Dermis blood vessel endothelial cell (primary cell): ENCODE measurements at regions not wholly inside any gene's neighbourhood (a gene's known extent, or its start where the extent isn't known, plus 50 kb on each side); places are given as distances from the start of the nearest gene placed in this dataset.

Experiments used
- DNase-seq: peaks from one replicate; pipeline ENCODE4 v3.0.0; 2010

DNA sequence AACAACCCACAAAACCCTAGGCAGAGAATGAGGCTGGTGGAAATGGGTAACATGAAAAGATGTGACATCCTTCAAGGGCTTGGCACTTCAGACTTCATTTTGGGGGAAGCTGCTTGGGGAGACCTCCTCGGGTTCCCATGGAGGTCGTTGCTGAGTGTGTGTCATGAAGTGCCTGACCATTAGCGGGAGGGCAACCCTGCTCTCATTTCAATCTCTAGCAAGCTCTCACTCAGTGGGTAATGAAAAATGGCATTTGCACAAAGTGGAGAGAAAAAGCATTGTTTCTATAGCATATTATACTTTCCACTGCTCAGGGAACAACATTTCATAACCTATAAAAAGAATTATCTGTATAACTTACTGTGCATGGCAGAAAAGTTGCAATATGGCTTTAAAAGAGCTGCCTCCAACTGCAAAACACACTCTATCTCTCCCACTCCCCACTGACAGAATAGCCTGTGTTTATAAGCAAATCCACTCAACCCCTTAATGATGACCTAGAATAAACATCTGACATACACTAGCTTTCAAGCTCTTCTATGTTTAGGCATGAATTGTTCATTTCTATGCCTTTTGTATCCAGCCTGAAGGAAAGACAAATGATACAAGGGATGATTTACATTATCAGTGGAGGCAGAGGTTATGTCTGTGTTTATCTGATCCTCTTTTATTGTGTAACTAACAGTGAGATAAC lies 357.2 kb downstream of the ZSWIM6 start:
- DNase-seq = no peak

DNA sequence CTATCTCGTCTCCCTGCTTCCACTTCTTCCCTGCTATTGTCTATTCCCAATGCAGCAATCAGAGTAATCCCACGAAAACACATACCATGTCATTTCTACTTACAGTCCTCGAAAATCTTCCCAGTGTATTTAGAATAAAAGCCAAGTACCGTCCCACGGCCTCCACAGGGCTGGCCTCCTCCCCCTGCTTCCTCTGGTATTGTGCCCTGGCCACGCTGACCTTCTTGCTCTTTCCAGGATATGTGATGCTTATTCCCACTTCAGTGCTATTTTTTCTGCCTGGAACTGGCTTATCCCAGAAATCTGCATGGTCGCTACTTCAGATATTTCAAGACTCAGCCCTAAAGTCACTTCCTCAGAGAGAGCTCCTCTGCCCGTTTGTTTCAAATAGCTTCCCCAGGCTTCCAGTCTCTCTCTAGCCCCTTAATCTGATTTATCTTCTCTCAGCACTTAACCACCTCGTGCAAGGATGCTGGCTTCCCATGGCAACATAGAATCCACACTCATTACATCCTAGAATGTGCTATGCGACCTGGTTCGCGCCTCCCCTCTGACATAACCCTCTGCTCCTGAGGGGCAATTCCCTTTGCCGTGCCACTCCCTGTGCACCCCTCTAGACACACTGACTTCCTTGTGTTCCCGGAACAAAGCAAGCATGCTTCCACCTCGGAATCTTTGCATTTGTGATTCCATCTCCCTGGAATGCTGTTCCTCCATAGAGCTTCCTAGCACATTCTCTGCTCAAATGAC lies 365.9 kb downstream of the ZSWIM6 start:
- no peak for DNase-seq

DNA sequence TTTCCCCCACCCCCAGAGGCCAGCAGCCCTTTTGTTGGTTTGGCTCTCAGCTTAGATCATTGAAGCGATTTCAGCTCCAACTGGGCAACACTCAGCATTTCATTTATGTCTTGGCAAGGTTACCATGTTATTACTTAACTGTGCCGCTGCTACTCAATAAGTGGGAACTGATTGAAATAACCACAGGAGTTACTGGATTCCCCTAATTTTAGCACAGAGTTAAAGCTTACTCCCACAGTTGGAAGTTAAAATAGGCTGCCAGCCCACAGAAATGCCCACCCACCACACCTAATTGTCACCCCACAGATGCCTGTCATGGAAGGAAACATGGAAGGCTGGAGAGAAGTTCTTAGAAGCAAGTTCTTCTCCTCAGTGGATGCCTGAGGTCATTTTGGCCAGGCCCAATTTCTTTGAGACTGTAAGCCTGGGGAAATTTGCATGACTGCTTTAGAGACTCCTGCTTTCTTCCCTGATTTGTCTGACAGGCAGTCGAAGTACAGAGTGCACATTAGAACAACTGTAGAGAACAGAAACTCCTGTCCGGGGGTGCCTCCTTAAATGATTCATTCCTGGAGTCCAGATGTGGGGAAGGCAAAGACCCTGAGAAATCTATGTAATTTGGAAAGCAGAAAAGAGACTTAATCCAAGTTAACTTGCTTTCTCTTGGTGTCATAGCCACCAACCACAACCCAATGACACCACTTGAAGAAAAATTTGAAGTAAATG lies 370.0 kb downstream of the ZSWIM6 start:
- no peak for DNase-seq

- DNase-seq = no peak
Measured at GRCh38 chr5:61702784-61703183, 370.7 kb downstream of the ZSWIM6 start.

DNA sequence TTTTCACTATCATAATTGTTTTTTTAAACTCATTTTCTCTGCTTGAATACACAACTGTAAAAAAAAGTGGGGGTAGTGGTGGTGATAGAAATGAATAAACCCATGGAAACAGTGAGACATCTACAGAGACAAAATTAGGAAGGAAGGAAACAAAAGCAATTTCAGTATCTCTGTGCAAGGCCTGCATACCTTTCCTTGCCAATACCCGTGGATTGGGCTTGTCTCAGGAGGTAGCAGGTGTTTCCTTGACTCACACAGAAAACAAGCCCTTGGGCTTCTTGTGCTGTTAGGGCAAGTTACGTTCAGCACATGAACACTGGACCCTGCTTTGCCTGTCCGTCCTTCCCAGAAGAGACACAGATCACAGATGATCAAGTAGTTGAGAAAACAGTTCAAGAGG lies 372.2 kb downstream of the ZSWIM6 start:
- peak; percentile 51 for DNase-seq

- DNase-seq = no peak
Measured at GRCh38 chr5:61706751-61707150, 374.7 kb downstream of the ZSWIM6 start.

DNA sequence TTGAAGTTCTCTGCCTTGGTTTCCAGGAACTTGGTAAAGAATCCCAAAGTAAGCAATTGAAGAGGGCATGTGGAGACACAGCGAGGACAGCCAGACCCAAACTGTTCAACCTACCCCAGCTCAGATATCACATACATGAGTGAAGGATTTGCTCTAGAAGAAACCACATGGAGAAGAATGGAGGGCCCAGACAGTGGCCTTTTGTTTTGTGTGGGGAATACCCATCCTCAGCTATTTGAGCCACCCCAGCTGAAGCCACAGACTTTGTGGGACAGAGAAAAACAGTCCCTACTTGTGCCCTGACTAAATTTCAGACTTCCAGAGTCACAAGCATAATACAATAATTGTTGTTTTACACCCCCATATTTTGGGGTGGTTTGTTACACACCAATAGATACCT lies 387.1 kb downstream of the ZSWIM6 start:
- DNase-seq = no peak

DNA sequence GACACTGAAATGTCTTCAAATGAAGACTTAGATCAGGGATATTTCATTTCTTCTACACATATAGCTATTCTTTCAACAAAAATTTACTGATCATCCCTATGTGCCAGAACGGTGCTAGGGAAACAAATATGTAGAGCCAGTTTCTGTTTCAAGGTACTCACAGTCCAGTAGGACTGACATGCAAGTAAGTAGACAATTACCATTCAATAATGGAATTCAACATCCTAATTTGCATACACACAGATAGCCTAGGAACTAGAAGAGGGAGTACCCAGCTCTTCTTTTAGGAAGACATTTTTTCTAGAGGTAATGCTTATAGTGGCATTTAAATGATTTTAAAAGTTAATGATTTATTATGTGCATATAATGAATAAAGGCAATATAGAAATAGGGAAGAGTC lies 388.8 kb downstream of the ZSWIM6 start:
- DNase-seq = no peak

DNA sequence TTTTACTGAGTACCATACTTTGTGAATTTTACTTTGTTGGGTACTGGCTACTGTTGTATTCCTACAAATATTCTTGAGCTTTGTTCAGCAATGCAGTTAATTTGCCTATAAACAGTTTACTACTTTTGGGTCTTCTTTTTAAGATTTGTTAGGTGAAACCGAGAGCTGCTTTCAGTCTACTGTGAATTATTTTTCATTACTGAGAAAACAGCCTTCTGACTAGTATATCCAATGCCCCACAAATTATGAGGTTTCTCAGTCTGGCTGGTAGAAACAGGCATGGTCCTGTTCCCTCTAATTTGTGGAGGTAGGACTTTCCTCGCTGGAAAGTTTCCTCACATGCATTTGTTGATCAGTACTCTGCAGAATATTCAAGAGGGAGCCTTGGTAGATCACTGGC lies 392.0 kb downstream of the ZSWIM6 start:
- no peak for DNase-seq

- DNase-seq = no peak
Measured at GRCh38 chr5:61728287-61728686, 396.2 kb downstream of the ZSWIM6 start.

GRCh38 chr5:61730866-61731265 lies 398.8 kb downstream of the ZSWIM6 start:
- no peak for DNase-seq

- no peak for DNase-seq
Measured at GRCh38 chr5:61731267-61731945, 399.3 kb downstream of the ZSWIM6 start.

DNA sequence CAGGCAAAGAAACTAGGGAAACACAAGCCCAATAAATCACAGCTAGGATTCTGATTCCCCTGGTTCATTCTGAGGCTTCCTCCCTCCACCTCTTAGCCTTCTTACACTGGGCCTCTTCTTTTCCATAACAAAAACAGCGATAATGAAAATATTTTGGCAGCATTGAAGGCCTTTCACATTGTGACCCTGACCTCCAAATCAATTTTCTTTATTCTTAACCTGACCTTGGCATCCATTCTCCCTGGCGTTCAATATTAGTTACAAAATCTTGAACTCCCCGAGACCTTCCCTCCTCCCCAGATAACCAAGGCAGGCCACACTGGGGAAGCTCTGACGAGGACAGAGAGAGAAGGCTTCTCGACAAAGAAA lies 399.9 kb downstream of the ZSWIM6 start:
- no peak for DNase-seq

DNA sequence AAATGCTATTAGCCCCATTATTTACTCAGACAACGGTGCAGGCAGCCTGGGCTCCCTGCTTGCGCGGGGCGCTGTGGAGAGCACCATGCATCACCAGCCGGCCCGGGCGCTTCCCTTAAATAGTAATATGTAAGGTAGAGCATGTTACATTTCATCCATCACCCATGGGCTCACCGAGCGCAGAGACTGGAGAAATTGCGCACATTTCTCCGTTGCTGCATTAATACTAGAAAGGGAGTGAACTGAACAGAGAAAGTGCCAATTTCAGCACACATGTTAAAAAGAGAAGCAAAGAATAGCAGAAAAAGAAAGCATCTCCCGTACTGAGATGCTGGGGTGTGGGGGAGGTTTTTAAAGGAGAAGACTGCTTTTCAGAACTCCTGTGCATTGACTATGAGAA lies 400.3 kb downstream of the ZSWIM6 start:
- DNase-seq = no peak

DNA sequence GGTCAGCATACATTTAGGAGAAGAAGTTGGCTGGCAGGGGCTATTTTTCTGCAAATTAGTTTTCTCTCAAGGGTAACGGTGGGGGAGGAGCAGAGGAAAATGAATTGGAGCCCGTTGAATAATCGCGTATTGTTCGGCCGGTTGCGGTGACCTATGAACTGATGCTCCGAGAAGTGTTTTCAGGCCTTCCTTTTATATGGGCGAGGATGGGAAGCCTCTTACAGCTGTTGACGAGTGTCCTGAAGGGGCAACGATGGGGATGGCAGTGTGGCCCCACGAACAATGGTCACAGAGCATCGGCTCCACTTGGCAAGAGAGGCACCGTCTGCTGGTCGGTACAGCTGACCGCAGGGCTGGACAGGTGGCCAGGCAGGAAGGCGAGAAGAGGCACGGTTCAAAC lies 400.7 kb downstream of the ZSWIM6 start:
- DNase-seq = no peak

DNA sequence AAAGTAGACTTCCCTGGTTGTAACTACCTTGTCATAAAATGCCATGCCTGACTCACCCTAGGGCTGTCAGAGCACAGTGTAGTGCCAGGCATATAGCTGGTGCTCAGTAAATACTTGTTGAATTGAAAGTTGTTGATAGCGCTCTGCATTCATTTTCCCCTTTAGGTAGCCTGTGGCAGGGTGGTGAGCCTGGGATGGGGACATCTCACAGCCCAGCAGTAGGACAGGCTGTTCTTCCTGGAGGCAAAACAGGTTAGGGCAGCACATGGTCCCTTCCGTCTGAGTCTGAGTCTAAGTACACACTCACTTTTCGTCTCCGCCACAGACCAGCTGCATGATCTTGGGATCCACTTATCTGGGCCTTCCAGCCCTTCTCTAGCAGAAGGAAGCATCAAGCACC lies 401.9 kb downstream of the ZSWIM6 start:
- no peak for DNase-seq

DNA sequence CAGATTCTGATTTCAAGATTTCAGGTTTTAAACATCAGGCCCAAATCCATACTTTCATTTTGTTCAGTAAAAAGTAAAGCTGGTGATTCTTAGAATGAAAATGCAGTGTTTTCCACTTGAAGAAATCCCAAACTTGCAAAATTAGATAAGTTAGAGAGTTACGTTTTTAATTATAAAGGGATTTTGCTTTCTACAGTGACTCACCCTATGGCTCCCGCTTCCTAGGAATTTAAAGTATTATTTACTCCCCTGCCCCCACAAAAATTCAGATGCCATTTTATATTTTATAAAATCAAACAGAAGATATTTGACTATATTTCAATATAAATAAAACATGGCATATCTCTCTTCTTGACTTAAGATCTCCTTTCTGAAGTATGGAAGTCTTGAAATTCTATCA lies 402.9 kb downstream of the ZSWIM6 start:
- DNase-seq = no peak

DNA sequence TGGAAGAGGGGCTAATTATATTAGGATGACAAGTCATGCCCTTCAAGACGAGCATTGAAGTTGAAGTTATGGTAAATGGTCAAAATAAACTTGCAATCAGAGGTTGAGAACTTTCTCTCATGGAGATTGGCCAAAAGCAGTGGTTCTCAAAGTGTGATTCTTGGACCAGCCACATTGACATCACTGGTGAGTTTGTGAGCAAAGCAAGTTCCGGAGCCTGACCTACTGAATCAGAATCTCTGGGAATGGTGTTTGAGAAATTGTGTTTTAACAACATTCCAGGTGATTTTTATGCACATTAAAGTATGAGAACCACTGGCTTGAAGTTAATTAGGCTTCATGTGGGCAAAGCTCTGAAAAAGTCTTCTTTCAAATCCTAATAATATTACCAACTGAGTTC lies 403.5 kb downstream of the ZSWIM6 start:
- DNase-seq = no peak

DNA sequence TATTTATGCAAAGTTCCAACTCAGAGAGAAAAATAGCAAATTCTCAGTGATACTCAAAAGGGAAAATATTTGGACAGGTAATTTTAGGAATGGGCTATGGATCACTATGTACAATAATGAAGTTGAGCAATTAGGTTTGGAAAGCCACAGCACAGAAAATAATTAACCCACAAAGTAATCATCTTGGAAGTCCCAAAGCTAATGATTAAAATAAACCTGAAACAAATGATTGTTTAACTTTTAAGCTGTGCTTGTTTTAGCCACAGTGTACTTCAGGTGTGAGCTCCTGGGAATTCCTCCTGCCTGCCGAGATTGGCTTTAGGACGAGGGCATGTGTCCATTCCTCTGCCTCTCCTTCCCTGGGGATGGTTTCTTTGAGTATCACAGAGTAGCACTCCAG lies 403.9 kb downstream of the ZSWIM6 start:
- DNase-seq = no peak

DNA sequence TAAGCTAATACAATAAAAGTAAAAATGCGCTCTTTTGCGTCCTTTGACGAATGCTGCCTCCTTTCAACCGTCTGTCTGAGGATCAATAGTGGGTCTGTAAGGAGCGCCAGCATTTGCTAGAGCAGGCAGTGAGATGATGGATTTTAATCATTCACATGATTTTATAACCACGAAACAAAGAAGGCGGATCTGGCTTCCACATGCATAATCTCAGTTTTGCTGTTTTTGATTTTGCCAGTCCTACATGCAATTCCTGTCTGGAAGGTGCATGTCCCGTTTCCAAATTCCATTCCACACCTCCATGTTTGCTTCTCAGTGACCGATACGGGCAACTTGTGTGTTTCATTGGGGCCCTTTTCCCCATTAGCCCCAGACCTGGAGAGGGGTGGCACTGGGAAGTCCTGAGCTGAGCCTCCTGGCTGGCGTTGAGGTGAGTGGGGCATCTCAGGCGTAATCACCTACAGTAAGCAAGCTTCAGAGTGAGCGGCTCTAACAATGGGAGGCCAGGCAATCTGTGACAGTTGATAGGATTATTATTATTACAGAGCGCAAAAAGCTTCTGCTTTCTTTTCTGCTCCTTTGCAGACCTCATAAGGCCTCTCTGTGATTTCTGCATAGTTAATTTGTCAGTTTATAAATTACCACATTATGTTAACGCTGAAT lies 405.4 kb downstream of the ZSWIM6 start:
- no peak for DNase-seq

- no peak for DNase-seq
Measured at GRCh38 chr5:61737964-61738340, 405.9 kb downstream of the ZSWIM6 start.

DNA sequence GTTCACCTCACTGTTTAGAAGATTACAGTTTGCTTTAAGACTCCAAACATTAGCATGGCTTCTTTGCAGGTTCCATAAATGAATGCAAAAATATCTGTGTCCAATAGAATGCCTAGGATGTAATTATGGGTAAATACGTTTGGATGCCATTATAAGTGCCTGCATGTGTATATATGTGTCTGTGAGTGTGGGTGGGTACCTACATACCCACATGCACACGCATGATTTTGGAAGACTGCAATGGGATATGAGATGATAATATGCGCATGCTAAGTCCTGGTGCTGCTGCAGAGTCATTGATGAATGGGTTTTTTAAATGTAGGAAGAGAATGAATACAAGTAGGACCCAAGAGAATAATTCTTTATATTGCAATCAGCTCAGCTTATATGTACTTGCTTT lies 406.4 kb downstream of the ZSWIM6 start:
- DNase-seq = no peak
